Adrenal gland (tissue), 5 donors: ENCODE measurements at regions not wholly inside any gene's neighbourhood (a gene's known extent, or its start where the extent isn't known, plus 50 kb on each side); places are given as distances from the start of the nearest gene placed in this dataset.

Experiments
- CTCF ChIP-seq, 6 experiments: fragments of 450-650 bp in 4 of 6; fragments of 200-600 bp in 2 of 6; sonication (generic) in 1 of 6; IDR thresholded peaks; 1 replicate in 5 of 6; 2 replicates in 1 of 6; pipeline versions ENCODE4 v1.5.1 to v1.8.0; 2016 to 2021; ENCODE audit warnings: antibody characterized with exemption in 6 of 6, mild to moderate bottlenecking in 2 of 6, moderate library complexity in 1 of 6
- POLR2A ChIP-seq, 2 donors: fragments of 450-650 bp; IDR thresholded peaks; one replicate each; pipeline ENCODE4 v1.6.1; 2017; ENCODE audit warnings: antibody characterized with exemption in 2 of 2, mild to moderate bottlenecking in 2 of 2, moderate library complexity in 1 of 2
- donor health status: DM: no; HTN: no; CAD: no.

GRCh38 chr5:67361932-67362729 is 165.5 kb upstream of the CD180 start:
- TF ChIP-seq CTCF (IDR thresholded peaks at IDR 0.05) (no peak), POLR2A (IDR thresholded peaks at IDR 0.05) (no peak)
